RKO (cell line): ENCODE measurements at regions not wholly inside any gene's neighbourhood (a gene's known extent, or its start where the extent isn't known, plus 50 kb on each side); places are given as distances from the start of the nearest gene placed in this dataset.

Experiments
- DNase-seq: peaks from one replicate; pipeline ENCODE4 v3.0.0-alpha.2; 2016; ENCODE audit warnings: low spot score

GRCh38 chr4:146577111-146577510 lies 55.4 kb upstream of the SLC10A7 start:
- DNase-seq, result no peak

- DNase-seq, result peak; percentile 32
Measured at GRCh38 chr4:146582864-146583263, 55.8 kb upstream of the POU4F2 start.

GRCh38 chr4:146585761-146586333 lies 52.8 kb upstream of the POU4F2 start:
- DNase-seq, result no peak
